DND-41 (cell line): ENCODE measurements at regions not wholly inside any gene's neighbourhood (a gene's known extent, or its start where the extent isn't known, plus 50 kb on each side); places are given as distances from the start of the nearest gene placed in this dataset.

Experiments used
- EZH2 ChIP-seq: IDR thresholded peaks from 3 replicates; pipeline ENCODE4 v1.6.1; 2012; ENCODE audit warnings: borderline replicate concordance, low read depth, mild to moderate bottlenecking, moderate library complexity, low read length, inconsistent platforms; ENCODE audit not compliant: severe bottlenecking
- TF ChIP-seq, protein P1 (sequence below): IDR thresholded peaks from 2 replicates; pipeline ENCODE4 v1.5.1; 2012; ENCODE audit warnings: borderline replicate concordance, low read length, moderate library complexity, mild to moderate bottlenecking; ENCODE audit not compliant: poor library complexity, severe bottlenecking; ENCODE audit errors: extremely low read depth

DNA sequence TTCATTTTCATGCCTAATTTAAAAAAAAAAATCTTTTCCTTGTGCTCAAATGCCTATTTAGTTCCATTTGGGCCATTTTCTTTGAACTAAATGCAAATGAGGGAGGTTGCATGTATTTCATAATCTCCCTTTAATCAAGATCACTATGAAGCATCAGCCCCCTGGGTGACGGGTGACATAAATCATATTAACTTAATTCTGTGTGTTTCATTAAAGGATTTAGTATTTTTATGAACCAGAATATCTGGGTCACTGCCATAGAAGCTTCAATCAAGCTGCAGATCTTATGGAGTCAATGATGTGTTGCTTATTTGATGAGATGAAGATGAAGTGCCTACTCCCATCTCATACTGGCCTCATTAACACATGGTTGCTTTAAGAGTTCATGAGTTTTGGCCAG lies 301.9 kb upstream of the PRKCQ start:
- TF ChIP-seq, protein P1, sequence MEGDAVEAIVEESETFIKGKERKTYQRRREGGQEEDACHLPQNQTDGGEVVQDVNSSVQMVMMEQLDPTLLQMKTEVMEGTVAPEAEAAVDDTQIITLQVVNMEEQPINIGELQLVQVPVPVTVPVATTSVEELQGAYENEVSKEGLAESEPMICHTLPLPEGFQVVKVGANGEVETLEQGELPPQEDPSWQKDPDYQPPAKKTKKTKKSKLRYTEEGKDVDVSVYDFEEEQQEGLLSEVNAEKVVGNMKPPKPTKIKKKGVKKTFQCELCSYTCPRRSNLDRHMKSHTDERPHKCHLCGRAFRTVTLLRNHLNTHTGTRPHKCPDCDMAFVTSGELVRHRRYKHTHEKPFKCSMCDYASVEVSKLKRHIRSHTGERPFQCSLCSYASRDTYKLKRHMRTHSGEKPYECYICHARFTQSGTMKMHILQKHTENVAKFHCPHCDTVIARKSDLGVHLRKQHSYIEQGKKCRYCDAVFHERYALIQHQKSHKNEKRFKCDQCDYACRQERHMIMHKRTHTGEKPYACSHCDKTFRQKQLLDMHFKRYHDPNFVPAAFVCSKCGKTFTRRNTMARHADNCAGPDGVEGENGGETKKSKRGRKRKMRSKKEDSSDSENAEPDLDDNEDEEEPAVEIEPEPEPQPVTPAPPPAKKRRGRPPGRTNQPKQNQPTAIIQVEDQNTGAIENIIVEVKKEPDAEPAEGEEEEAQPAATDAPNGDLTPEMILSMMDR: no peak
- no peak for TF ChIP-seq EZH2
